IPS DF 6.9 (cell line): ENCODE measurements at regions not wholly inside any gene's neighbourhood (a gene's known extent, or its start where the extent isn't known, plus 50 kb on each side); places are given as distances from the start of the nearest gene placed in this dataset.

ENCODE experiments used
- DNase-seq: peaks from one replicate; pipeline ENCODE4 v3.0.0-alpha.2; 2013; ENCODE audit warnings: low read depth, low spot score
- H3K27ac ChIP-seq: one replicate; pipeline ENCODE4 v1.5.1; 2013; ENCODE audit warnings: low read length, control low read depth
- H3K27me3 ChIP-seq: 2 replicates; pipeline ENCODE4 v1.6.1; 2013; ENCODE audit warnings: mild to moderate bottlenecking, low read length; ENCODE audit not compliant: control insufficient read depth, insufficient read depth
- H3K36me3 ChIP-seq: 2 replicates; pipeline ENCODE4 v1.6.1; 2013; ENCODE audit warnings: low read length; ENCODE audit not compliant: control insufficient read depth, insufficient read depth
- H3K4me1 ChIP-seq: 2 replicates; pipeline ENCODE4 v1.6.1; 2013; ENCODE audit warnings: low read length; ENCODE audit not compliant: control insufficient read depth, insufficient read depth
- H3K4me3 ChIP-seq: 2 replicates; pipeline ENCODE4 v1.5.1; 2013; ENCODE audit warnings: mild to moderate bottlenecking, low read length
- H3K9me3 ChIP-seq: 2 replicates; pipeline ENCODE4 v1.6.1; 2013; ENCODE audit warnings: low read length, inconsistent platforms; ENCODE audit not compliant: control insufficient read depth, insufficient read depth
- WGBS: extraction: QIAGEN DNeasy Blood & Tissue Kit; methylation state at CpG from one replicate; pipeline ENCODE4 v1.1.7; 2013; ENCODE audit warnings: mixed read lengths, missing lambda C conversion rate; ENCODE audit not compliant: insufficient read length, insufficient coverage; 5-methylcytosine and 5-hydroxymethylcytosine counted together

GRCh38 chr9:21591221-21592062 lies 109.3 kb upstream of the IFNE start:
- Histone ChIP-seq H3K27me3 (no peaks in the 10 kb centered on the region), H3K36me3 (no peaks in the 10 kb centered on the region), H3K27ac (no peak overlapping the region), H3K9me3 (no peaks in the 10 kb centered on the region), H3K4me3 (no peak overlapping the region), H3K4me1 (no peaks in the 10 kb centered on the region)
- DNase-seq = no peak
- no CpG with 5 or more reads among the region's 5 CpGs for WGBS

GRCh38 chr9:21592063-21592338 lies 109.9 kb upstream of the IFNE start:
- H3K4me3 ChIP-seq = no peak overlapping the region
- H3K9me3 ChIP-seq = no peaks in the 10 kb centered on the region
- no peaks in the 10 kb centered on the region for H3K36me3 ChIP-seq
- no CpG with 5 or more reads among the region's 3 CpGs for WGBS
- no peaks in the 10 kb centered on the region for H3K4me1 ChIP-seq
- no peak overlapping the region for H3K27ac ChIP-seq
- no peaks in the 10 kb centered on the region for H3K27me3 ChIP-seq
- DNase-seq = no peak

GRCh38 chr9:21597284-21597683 lies 115.2 kb upstream of the IFNE start:
- no peak overlapping the region for H3K4me3 ChIP-seq
- H3K36me3 ChIP-seq = no peaks in the 10 kb centered on the region
- H3K27ac ChIP-seq = no peak overlapping the region
- no peak for DNase-seq
- H3K9me3 ChIP-seq = no peaks in the 10 kb centered on the region
- H3K27me3 ChIP-seq = no peaks in the 10 kb centered on the region
- WGBS = no CpG with 5 or more reads among the region's 4 CpGs
- no peaks in the 10 kb centered on the region for H3K4me1 ChIP-seq

- no peak overlapping the region for H3K4me3 ChIP-seq
- H3K9me3 ChIP-seq = no peaks in the 10 kb centered on the region
- H3K36me3 ChIP-seq = no peaks in the 10 kb centered on the region
- no peak for DNase-seq
- H3K4me1 ChIP-seq = no peaks in the 10 kb centered on the region
- WGBS = no CpG with 5 or more reads among the region's 2 CpGs
- H3K27ac ChIP-seq = no peak overlapping the region
- no peaks in the 10 kb centered on the region for H3K27me3 ChIP-seq
These were observed 116.6 kb upstream of the IFNE start for GRCh38 chr9:21598749-21599148.

GRCh38 chr9:21605489-21605931 lies 123.4 kb upstream of the IFNE start:
- Histone ChIP-seq H3K9me3 (no peaks in the 10 kb centered on the region), H3K27me3 (no peaks in the 10 kb centered on the region), H3K4me3 (no peak overlapping the region), H3K27ac (no peak overlapping the region), H3K4me1 (no peaks in the 10 kb centered on the region), H3K36me3 (no peaks in the 10 kb centered on the region)
- DNase-seq = no peak
- no CpG with 5 or more reads among the region's 4 CpGs for WGBS

- Histone ChIP-seq H3K27me3 (no peaks in the 10 kb centered on the region), H3K27ac (no peak overlapping the region), H3K4me1 (no peaks in the 10 kb centered on the region), H3K9me3 (no peaks in the 10 kb centered on the region), H3K36me3 (no peaks in the 10 kb centered on the region), H3K4me3 (no peak overlapping the region)
- WGBS = no CpG with 5 or more reads among the region's 2 CpGs
- DNase-seq = no peak
These were observed 125.5 kb upstream of the IFNE start for GRCh38 chr9:21607576-21607975.

- no peak for DNase-seq
- no CpG with 5 or more reads among the region's 5 CpGs for WGBS
- Histone ChIP-seq H3K27me3 (no peaks in the 10 kb centered on the region), H3K36me3 (no peaks in the 10 kb centered on the region), H3K4me3 (no peak overlapping the region), H3K9me3 (no peaks in the 10 kb centered on the region), H3K4me1 (no peaks in the 10 kb centered on the region), H3K27ac (no peak overlapping the region)
These were observed 126.1 kb upstream of the IFNE start for GRCh38 chr9:21608200-21608599.

GRCh38 chr9:21609506-21609905 lies 127.4 kb upstream of the IFNE start:
- Histone ChIP-seq H3K4me1 (no peaks in the 10 kb centered on the region), H3K27me3 (no peaks in the 10 kb centered on the region), H3K27ac (no peak overlapping the region), H3K9me3 (no peaks in the 10 kb centered on the region), H3K36me3 (no peaks in the 10 kb centered on the region), H3K4me3 (no peak overlapping the region)
- no peak for DNase-seq
- no CpG with 5 or more reads among the region's 1 CpG for WGBS

GRCh38 chr9:21611891-21612290 lies 129.8 kb upstream of the IFNE start:
- Histone ChIP-seq H3K36me3 (no peaks in the 10 kb centered on the region), H3K4me1 (peaks cover 2% of the 10 kb centered on the region), H3K9me3 (no peaks in the 10 kb centered on the region), H3K4me3 (no peak overlapping the region), H3K27me3 (no peaks in the 10 kb centered on the region), H3K27ac (no peak overlapping the region)
- no CpG with 5 or more reads among the region's 1 CpG for WGBS
- no peak for DNase-seq

GRCh38 chr9:21615018-21615417 lies 132.9 kb upstream of the IFNE start:
- H3K4me3 ChIP-seq = no peak overlapping the region
- no peak overlapping the region for H3K27ac ChIP-seq
- H3K36me3 ChIP-seq = no peaks in the 10 kb centered on the region
- no peak for DNase-seq
- no peaks in the 10 kb centered on the region for H3K9me3 ChIP-seq
- H3K27me3 ChIP-seq = no peaks in the 10 kb centered on the region
- WGBS = no CpG with 5 or more reads among the region's 1 CpG
- H3K4me1 ChIP-seq = peaks cover 2% of the 10 kb centered on the region

GRCh38 chr9:21615446-21615845 lies 133.3 kb upstream of the IFNE start:
- H3K27ac ChIP-seq = no peak overlapping the region
- peaks cover 2% of the 10 kb centered on the region for H3K4me1 ChIP-seq
- H3K27me3 ChIP-seq = no peaks in the 10 kb centered on the region
- no peak for DNase-seq
- H3K9me3 ChIP-seq = no peaks in the 10 kb centered on the region
- H3K36me3 ChIP-seq = no peaks in the 10 kb centered on the region
- H3K4me3 ChIP-seq = no peak overlapping the region
- no CpG with 5 or more reads among the region's 4 CpGs for WGBS
